ENCODE measurements at regions not wholly inside any gene's neighbourhood (a gene's known extent, or its start where the extent isn't known, plus 50 kb on each side); places are given as distances from the start of the nearest gene placed in this dataset.

GRCh38 chr9:1300941-1301340 lies 250.8 kb downstream of the DMRT2 start:
- no peaks in the 10 kb centered on the region for H3K9me3 ChIP-seq (ENCODE audit: control insufficient read depth, low read depth, low read length)
- no peak for TF ChIP-seq EZH2 (IDR thresholded peaks at IDR 0.05; ENCODE audit: low read length)
- TF ChIP-seq, protein P1, sequence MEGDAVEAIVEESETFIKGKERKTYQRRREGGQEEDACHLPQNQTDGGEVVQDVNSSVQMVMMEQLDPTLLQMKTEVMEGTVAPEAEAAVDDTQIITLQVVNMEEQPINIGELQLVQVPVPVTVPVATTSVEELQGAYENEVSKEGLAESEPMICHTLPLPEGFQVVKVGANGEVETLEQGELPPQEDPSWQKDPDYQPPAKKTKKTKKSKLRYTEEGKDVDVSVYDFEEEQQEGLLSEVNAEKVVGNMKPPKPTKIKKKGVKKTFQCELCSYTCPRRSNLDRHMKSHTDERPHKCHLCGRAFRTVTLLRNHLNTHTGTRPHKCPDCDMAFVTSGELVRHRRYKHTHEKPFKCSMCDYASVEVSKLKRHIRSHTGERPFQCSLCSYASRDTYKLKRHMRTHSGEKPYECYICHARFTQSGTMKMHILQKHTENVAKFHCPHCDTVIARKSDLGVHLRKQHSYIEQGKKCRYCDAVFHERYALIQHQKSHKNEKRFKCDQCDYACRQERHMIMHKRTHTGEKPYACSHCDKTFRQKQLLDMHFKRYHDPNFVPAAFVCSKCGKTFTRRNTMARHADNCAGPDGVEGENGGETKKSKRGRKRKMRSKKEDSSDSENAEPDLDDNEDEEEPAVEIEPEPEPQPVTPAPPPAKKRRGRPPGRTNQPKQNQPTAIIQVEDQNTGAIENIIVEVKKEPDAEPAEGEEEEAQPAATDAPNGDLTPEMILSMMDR (optimal IDR thresholded peaks at IDR 0.05 in 1 of 3, IDR thresholded peaks at IDR 0.05 in 1 of 3, conservative IDR thresholded peaks at IDR 0.05 in 1 of 3; ENCODE audit: extremely low read depth in 1 of 3, insufficient read depth in 2 of 3, low read length in 3 of 3) = no peak
- H3K4me3 ChIP-seq (ENCODE audit: control insufficient read depth in 2 of 3, extremely low read depth in 1 of 3, insufficient read depth in 2 of 3, low read depth in 1 of 3, low read length in 3 of 3) = no peak overlapping the region
- FAIRE-seq = no peak
- dilution Hi-C loops (cut with MboI; ENCODE audit: extremely low pct_ligation_motif_present, low sequenced_read_pairs) = no loop called here
- no peak overlapping the region for H2AFZ ChIP-seq (ENCODE audit: control insufficient read depth, low read length)
- H3K27me3 ChIP-seq (ENCODE audit: control insufficient read depth, extremely low read depth, insufficient read depth, low read length) = no peaks in the 10 kb centered on the region
- H3K4me2 ChIP-seq (ENCODE audit: control insufficient read depth, extremely low read depth, insufficient read depth, low read depth, low read length) = no peak overlapping the region
- no peak overlapping the region for H3K27ac ChIP-seq (ENCODE audit: control insufficient read depth, insufficient read depth, low read length)
- no peaks in the 10 kb centered on the region for H3K79me2 ChIP-seq (ENCODE audit: control insufficient read depth, insufficient read depth, low read length)
- no peaks in the 10 kb centered on the region for H4K20me1 ChIP-seq (ENCODE audit: control insufficient read depth, extremely low read depth, insufficient read depth, low read length)
- no peaks in the 10 kb centered on the region for H3K9me1 ChIP-seq (ENCODE audit: control insufficient read depth, extremely low read depth, insufficient read depth, low read length)
- DNase-seq (ENCODE audit: low read depth, low spot score) = no peak
- no peaks in the 10 kb centered on the region for H3K4me1 ChIP-seq (ENCODE audit: control insufficient read depth, extremely low read depth, insufficient read depth, low read length)
- H3K36me3 ChIP-seq (ENCODE audit: control insufficient read depth in 2 of 2, extremely low read depth in 1 of 2, insufficient read depth in 2 of 2, low read length in 2 of 2) = no peaks in the 10 kb centered on the region
- H3K9ac ChIP-seq (ENCODE audit: control insufficient read depth, extremely low read depth, insufficient read depth, low read length) = no peak overlapping the region

DNA sequence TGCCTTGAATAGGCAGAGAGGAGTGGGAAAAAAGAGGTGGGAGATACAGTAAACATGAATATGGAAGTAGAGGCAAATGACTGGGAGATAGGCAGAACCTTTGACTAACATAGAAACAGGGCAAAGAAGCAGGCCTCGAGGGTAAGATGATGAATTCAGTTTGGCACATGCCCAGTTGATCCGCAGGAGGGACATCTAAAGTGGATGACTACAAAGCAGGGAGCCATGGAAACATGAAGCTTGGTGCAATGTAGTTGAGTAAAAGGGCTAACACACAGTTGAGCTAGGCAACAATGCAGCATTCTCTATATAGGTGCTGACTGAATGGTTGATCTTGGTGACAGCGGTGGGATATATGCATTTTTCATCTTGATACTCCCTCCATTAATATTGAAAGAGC lies 253.8 kb downstream of the DMRT2 start:
- Histone ChIP-seq H2AFZ (ENCODE audit: control insufficient read depth, low read length) (no peak overlapping the region), H3K36me3 (ENCODE audit: control insufficient read depth in 2 of 2, extremely low read depth in 1 of 2, insufficient read depth in 2 of 2, low read length in 2 of 2) (no peaks in the 10 kb centered on the region), H3K79me2 (ENCODE audit: control insufficient read depth, insufficient read depth, low read length) (no peaks in the 10 kb centered on the region), H3K9me3 (ENCODE audit: control insufficient read depth, low read depth, low read length) (no peaks in the 10 kb centered on the region), H3K27me3 (ENCODE audit: control insufficient read depth, extremely low read depth, insufficient read depth, low read length) (no peaks in the 10 kb centered on the region), H3K4me1 (ENCODE audit: control insufficient read depth, extremely low read depth, insufficient read depth, low read length) (no peaks in the 10 kb centered on the region), H3K4me3 (ENCODE audit: control insufficient read depth in 2 of 3, extremely low read depth in 1 of 3, insufficient read depth in 2 of 3, low read depth in 1 of 3, low read length in 3 of 3) (no peak overlapping the region), H4K20me1 (ENCODE audit: control insufficient read depth, extremely low read depth, insufficient read depth, low read length) (no peaks in the 10 kb centered on the region), H3K9ac (ENCODE audit: control insufficient read depth, extremely low read depth, insufficient read depth, low read length) (no peak overlapping the region), H3K27ac (ENCODE audit: control insufficient read depth, insufficient read depth, low read length) (no peak overlapping the region), H3K4me2 (ENCODE audit: control insufficient read depth, extremely low read depth, insufficient read depth, low read depth, low read length) (no peak overlapping the region), H3K9me1 (ENCODE audit: control insufficient read depth, extremely low read depth, insufficient read depth, low read length) (no peaks in the 10 kb centered on the region)
- TF ChIP-seq EZH2 (IDR thresholded peaks at IDR 0.05; ENCODE audit: low read length) = no peak
- TF ChIP-seq, protein P1 (optimal IDR thresholded peaks at IDR 0.05 in 1 of 3, IDR thresholded peaks at IDR 0.05 in 1 of 3, conservative IDR thresholded peaks at IDR 0.05 in 1 of 3; ENCODE audit: extremely low read depth in 1 of 3, insufficient read depth in 2 of 3, low read length in 3 of 3) = no peak
- FAIRE-seq (no peak), DNase-seq (ENCODE audit: low read depth, low spot score) (no peak)
- dilution Hi-C loops (cut with MboI; ENCODE audit: extremely low pct_ligation_motif_present, low sequenced_read_pairs) = no loop called here
